ENCODE measurements at regions not wholly inside any gene's neighbourhood (a gene's known extent, or its start where the extent isn't known, plus 50 kb on each side); places are given as distances from the start of the nearest gene placed in this dataset.

DNA sequence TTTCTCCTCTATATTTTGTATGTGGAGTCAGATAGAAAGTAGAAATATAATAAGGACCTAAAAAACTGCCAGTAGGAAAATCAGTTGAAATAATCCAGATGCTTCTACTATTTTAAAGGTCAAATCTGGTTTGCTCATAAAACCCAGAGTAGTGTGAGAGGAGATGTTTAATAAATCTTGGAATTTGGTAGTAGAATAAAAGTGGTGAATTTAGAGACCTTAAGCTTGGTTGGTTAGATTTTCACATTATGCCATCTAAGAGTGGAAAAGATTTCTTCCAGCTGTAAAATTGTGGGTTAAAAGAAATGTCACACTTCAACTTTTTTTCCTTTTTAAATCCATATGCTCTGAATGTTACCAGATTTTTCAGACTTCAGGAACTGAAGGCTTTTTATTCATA lies 266.4 kb upstream of the GOLIM4 start:
- POLR2A ChIA-PET, result no interaction called here
- H4K20me1 ChIP-seq (ENCODE audit: insufficient read depth), result no peaks in the 10 kb centered on the region
- no peak overlapping the region for H3K4me2 ChIP-seq (ENCODE audit: low read length)
- no peak overlapping the region for H3K27ac ChIP-seq (ENCODE audit: low read depth, low read length)
- CTCF ChIA-PET, result no interaction called here
- TF ChIP-seq YY1 (IDR thresholded peaks at IDR 0.05; ENCODE audit: extremely low read depth, insufficient replicate concordance, low read depth, low read length), result no peak
- TF ChIP-seq POLR2A (IDR thresholded peaks at IDR 0.05; ENCODE audit: borderline replicate concordance, extremely low read depth, insufficient read depth, insufficient read length), result no peak
- TF ChIP-seq ZFX (IDR thresholded peaks at IDR 0.05), result no peak
- TF ChIP-seq POLR2AphosphoS5 (IDR thresholded peaks at IDR 0.05; ENCODE audit: low read depth, low read length), result no peak
- no peak for TF ChIP-seq CEBPB (IDR thresholded peaks at IDR 0.05; ENCODE audit: low read depth)
- no peak for TF ChIP-seq FOSL1 (IDR thresholded peaks at IDR 0.05; ENCODE audit: low read depth)
- H3K9me2 ChIP-seq (ENCODE audit: insufficient read depth), result no peaks in the 10 kb centered on the region
- DNase-seq (ENCODE audit: low read depth, low spot score), result no peak
- H3K4me1 ChIP-seq (ENCODE audit: control insufficient read depth in 1 of 2, insufficient read depth in 2 of 2, low read length in 2 of 2), result no peaks in the 10 kb centered on the region
- ATAC-seq, result no peak
- H2AFZ ChIP-seq (ENCODE audit: low read depth, low read length, poor library complexity, severe bottlenecking), result no peak overlapping the region
- H3K9ac ChIP-seq (ENCODE audit: low read length), result no peak overlapping the region
- H3K79me2 ChIP-seq (ENCODE audit: insufficient read depth, low read length), result no peaks in the 10 kb centered on the region
- RAD21 ChIA-PET (ENCODE audit: low non-redundant PET in 1 of 2, low total read pairs in 2 of 2, uncharacterized antibody in 2 of 2, unreplicated experiment in 2 of 2), result no interaction called here
- H3K9me3 ChIP-seq (ENCODE audit: control insufficient read depth in 1 of 2, insufficient read depth in 1 of 2, low read depth in 1 of 2, low read length in 2 of 2), result no peaks in the 10 kb centered on the region
- no TSS peak for BruUV-seq (replicated peaks)
- no peaks in the 10 kb centered on the region for H3K36me3 ChIP-seq (ENCODE audit: control insufficient read depth in 1 of 2, insufficient read depth in 2 of 2, low read length in 2 of 2)
- no peak overlapping the region for H3K4me3 ChIP-seq (replicated peaks in 1 of 2; ENCODE audit: low read depth in 1 of 2, low read length in 2 of 2)
- intact Hi-C loops (cut with micrococcal nuclease), result no loop called here
- H3K27me3 ChIP-seq (ENCODE audit: insufficient read depth, low read length), result peaks cover 21% of the 10 kb centered on the region

DNA sequence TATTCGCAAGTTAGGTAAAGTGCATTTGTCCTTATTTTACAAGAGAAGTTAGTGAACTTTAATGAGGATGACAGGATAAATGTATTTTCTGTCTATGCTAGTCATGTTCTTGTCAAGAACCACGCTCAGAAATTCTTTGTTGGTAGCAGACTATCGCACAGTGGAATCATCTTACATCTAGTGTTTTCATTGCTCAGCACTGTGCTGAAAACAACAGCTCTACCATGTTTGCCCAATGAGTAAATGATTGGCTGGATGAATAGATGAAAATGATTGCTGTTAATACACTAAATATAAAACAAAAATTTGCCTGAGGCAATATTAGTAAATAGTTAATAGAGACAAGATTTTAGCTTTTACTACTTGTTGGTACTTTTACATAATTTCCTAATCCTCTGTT lies 265.3 kb upstream of the GOLIM4 start:
- ChIA-PET CTCF (no interaction called here), RAD21 (ENCODE audit: low non-redundant PET in 1 of 2, low total read pairs in 2 of 2, uncharacterized antibody in 2 of 2, unreplicated experiment in 2 of 2) (no interaction called here), POLR2A (no interaction called here)
- BruUV-seq (replicated peaks), result no TSS peak
- H4K20me1 ChIP-seq (ENCODE audit: insufficient read depth), result no peaks in the 10 kb centered on the region
- H3K27me3 ChIP-seq (ENCODE audit: insufficient read depth, low read length), result peaks cover 21% of the 10 kb centered on the region
- no peaks in the 10 kb centered on the region for H3K9me2 ChIP-seq (ENCODE audit: insufficient read depth)
- no peak overlapping the region for H3K4me3 ChIP-seq (replicated peaks in 1 of 2; ENCODE audit: low read depth in 1 of 2, low read length in 2 of 2)
- H3K4me2 ChIP-seq (ENCODE audit: low read length), result no peak overlapping the region
- intact Hi-C loops (cut with micrococcal nuclease), result no loop called here
- H2AFZ ChIP-seq (ENCODE audit: low read depth, low read length, poor library complexity, severe bottlenecking), result no peak overlapping the region
- H3K79me2 ChIP-seq (ENCODE audit: insufficient read depth, low read length), result no peaks in the 10 kb centered on the region
- no peak overlapping the region for H3K27ac ChIP-seq (ENCODE audit: low read depth, low read length)
- no peak for ATAC-seq
- no peak for DNase-seq (ENCODE audit: low read depth, low spot score)
- no peaks in the 10 kb centered on the region for H3K36me3 ChIP-seq (ENCODE audit: control insufficient read depth in 1 of 2, insufficient read depth in 2 of 2, low read length in 2 of 2)
- H3K4me1 ChIP-seq (ENCODE audit: control insufficient read depth in 1 of 2, insufficient read depth in 2 of 2, low read length in 2 of 2), result no peaks in the 10 kb centered on the region
- no peak overlapping the region for H3K9ac ChIP-seq (ENCODE audit: low read length)
- H3K9me3 ChIP-seq (ENCODE audit: control insufficient read depth in 1 of 2, insufficient read depth in 1 of 2, low read depth in 1 of 2, low read length in 2 of 2), result no peaks in the 10 kb centered on the region
- TF ChIP-seq FOSL1 (IDR thresholded peaks at IDR 0.05; ENCODE audit: low read depth), result no peak
- no peak for TF ChIP-seq TCF7L2 (IDR thresholded peaks at IDR 0.05; ENCODE audit: borderline replicate concordance, extremely low read depth, insufficient read depth, insufficient read length)
- TF ChIP-seq JUND (IDR thresholded peaks at IDR 0.05), result no peak
- TF ChIP-seq ZFX (IDR thresholded peaks at IDR 0.05), result no peak
- no peak for TF ChIP-seq EZH2phosphoT487 (IDR thresholded peaks at IDR 0.05; ENCODE audit: borderline replicate concordance)
- TF ChIP-seq POLR2AphosphoS5 (IDR thresholded peaks at IDR 0.05; ENCODE audit: low read depth, low read length), result no peak
- TF ChIP-seq CEBPB (IDR thresholded peaks at IDR 0.05; ENCODE audit: low read depth), result no peak
- no peak for TF ChIP-seq EZH2 (IDR thresholded peaks at IDR 0.05)
- no peak for TF ChIP-seq SIN3A (IDR thresholded peaks at IDR 0.05; ENCODE audit: low read depth)
- no peak for TF ChIP-seq POLR2A (IDR thresholded peaks at IDR 0.05; ENCODE audit: borderline replicate concordance, extremely low read depth, insufficient read depth, insufficient read length)
- TF ChIP-seq, protein P1, sequence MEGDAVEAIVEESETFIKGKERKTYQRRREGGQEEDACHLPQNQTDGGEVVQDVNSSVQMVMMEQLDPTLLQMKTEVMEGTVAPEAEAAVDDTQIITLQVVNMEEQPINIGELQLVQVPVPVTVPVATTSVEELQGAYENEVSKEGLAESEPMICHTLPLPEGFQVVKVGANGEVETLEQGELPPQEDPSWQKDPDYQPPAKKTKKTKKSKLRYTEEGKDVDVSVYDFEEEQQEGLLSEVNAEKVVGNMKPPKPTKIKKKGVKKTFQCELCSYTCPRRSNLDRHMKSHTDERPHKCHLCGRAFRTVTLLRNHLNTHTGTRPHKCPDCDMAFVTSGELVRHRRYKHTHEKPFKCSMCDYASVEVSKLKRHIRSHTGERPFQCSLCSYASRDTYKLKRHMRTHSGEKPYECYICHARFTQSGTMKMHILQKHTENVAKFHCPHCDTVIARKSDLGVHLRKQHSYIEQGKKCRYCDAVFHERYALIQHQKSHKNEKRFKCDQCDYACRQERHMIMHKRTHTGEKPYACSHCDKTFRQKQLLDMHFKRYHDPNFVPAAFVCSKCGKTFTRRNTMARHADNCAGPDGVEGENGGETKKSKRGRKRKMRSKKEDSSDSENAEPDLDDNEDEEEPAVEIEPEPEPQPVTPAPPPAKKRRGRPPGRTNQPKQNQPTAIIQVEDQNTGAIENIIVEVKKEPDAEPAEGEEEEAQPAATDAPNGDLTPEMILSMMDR (IDR thresholded peaks at IDR 0.05 in 2 of 3, conservative IDR thresholded peaks at IDR 0.05 in 1 of 3; ENCODE audit: borderline replicate concordance in 1 of 3, insufficient read depth in 1 of 3, low read depth in 2 of 3, low read length in 2 of 3), result no peak
- TF ChIP-seq, protein P2, sequence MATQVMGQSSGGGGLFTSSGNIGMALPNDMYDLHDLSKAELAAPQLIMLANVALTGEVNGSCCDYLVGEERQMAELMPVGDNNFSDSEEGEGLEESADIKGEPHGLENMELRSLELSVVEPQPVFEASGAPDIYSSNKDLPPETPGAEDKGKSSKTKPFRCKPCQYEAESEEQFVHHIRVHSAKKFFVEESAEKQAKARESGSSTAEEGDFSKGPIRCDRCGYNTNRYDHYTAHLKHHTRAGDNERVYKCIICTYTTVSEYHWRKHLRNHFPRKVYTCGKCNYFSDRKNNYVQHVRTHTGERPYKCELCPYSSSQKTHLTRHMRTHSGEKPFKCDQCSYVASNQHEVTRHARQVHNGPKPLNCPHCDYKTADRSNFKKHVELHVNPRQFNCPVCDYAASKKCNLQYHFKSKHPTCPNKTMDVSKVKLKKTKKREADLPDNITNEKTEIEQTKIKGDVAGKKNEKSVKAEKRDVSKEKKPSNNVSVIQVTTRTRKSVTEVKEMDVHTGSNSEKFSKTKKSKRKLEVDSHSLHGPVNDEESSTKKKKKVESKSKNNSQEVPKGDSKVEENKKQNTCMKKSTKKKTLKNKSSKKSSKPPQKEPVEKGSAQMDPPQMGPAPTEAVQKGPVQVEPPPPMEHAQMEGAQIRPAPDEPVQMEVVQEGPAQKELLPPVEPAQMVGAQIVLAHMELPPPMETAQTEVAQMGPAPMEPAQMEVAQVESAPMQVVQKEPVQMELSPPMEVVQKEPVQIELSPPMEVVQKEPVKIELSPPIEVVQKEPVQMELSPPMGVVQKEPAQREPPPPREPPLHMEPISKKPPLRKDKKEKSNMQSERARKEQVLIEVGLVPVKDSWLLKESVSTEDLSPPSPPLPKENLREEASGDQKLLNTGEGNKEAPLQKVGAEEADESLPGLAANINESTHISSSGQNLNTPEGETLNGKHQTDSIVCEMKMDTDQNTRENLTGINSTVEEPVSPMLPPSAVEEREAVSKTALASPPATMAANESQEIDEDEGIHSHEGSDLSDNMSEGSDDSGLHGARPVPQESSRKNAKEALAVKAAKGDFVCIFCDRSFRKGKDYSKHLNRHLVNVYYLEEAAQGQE (IDR thresholded peaks at IDR 0.05; ENCODE audit: low read depth), result no peak
- TF ChIP-seq SRF (IDR thresholded peaks at IDR 0.05; ENCODE audit: low read depth), result no peak
- no peak for TF ChIP-seq EGR1 (IDR thresholded peaks at IDR 0.05; ENCODE audit: low read depth)
- TF ChIP-seq YY1 (IDR thresholded peaks at IDR 0.05; ENCODE audit: extremely low read depth, insufficient replicate concordance, low read depth, low read length), result no peak
- TF ChIP-seq RAD21 (IDR thresholded peaks at IDR 0.05; ENCODE audit: low read depth), result no peak
- TF ChIP-seq SP1 (IDR thresholded peaks at IDR 0.05; ENCODE audit: low read depth), result no peak
